Pancreas (tissue), 10 donors: ENCODE measurements at regions not wholly inside any gene's neighbourhood (a gene's known extent, or its start where the extent isn't known, plus 50 kb on each side); places are given as distances from the start of the nearest gene placed in this dataset.

Experiments used
- ATAC-seq, 4 donors: fragments of 200-7000 bp; cut with Tn5 transposase; one replicate each; pipeline versions ENCODE4 v1.8.0 to v1.9.1; 2020; ENCODE audit warnings: mild to moderate bottlenecking in 4 of 4, moderate library complexity in 4 of 4
- DNase-seq, 6 donors: peaks; one replicate each; pipeline ENCODE4 v3.0.0-alpha.2; 2020
- FAIRE-seq: peaks from 2 replicates; lab custom pipeline; 2012; peaks lifted over from hg19 to GRCh38; lab: Jason Lieb, UNC
- H3K27ac ChIP-seq, 4 donors: fragments of 200-600 bp; sonication (generic); 1 replicate in 3 of 4; 2 replicates in 1 of 4; pipeline versions ENCODE4 v1.5.0 to v1.8.0; 2020
- H3K27me3 ChIP-seq, 4 donors: fragments of 200-600 bp; one replicate each; pipeline ENCODE4 v1.8.0; 2021
- H3K36me3 ChIP-seq, 3 donors: fragments of 200-600 bp; sonication (generic) in 1 of 3; one replicate each; pipeline versions ENCODE4 v1.5.0 to v1.8.0; 2020 to 2021
- H3K4me1 ChIP-seq, 3 donors: fragments of 200-600 bp; one replicate each; pipeline ENCODE4 v1.8.0; 2021
- H3K4me3 ChIP-seq, 4 donors: fragments of 200-600 bp; sonication (generic) in 2 of 4; one replicate each; pipeline versions ENCODE4 v1.5.0 to v1.8.0; 2020 to 2021
- H3K9me3 ChIP-seq, 4 donors: fragments of 200-600 bp; one replicate each; pipeline ENCODE4 v1.8.0; 2021
- CTCF ChIP-seq, 4 donors: fragments of 200-600 bp; sonication (generic) in 3 of 4; IDR thresholded peaks; one replicate each; pipeline versions ENCODE4 v1.5.0 to v1.8.0; 2021; ENCODE audit warnings: antibody characterized with exemption in 4 of 4
- WGBS, 2 donors: extraction: QIAGEN DNeasy Blood & Tissue Kit; methylation state at CpG; one replicate each; pipeline ENCODE4 v1.1.7; 2013; 5-methylcytosine and 5-hydroxymethylcytosine counted together
- intact Hi-C, 3 donors: fragments of 100-400 bp; cut with DNase I; formaldehyde crosslinking; loops; one replicate each; pipeline versions ENCODE4 v1.11.1 to v1.14.2; 2022
- donor health status: healthy with polysubstance abuse.
- donor health status: DM: no; HTN: no; CAD: no; lungs with moderate emphysema.
- donor health status: DM: no; HTN: no; CAD: no.
- donor health status: control.
- donor health status: control.
- donor health status: Bipolar disorder and iron deficiency.
- donor health status: DM: yes; HTN: yes; CAD: no.
- donor health status: DM: no; HTN: no; CAD: no.
- donor health status: DM: no; HTN: no; CAD: no.
- donor health status: DM: yes; HTN: yes; CAD: no.

GRCh38 chr16:55257966-55258613, 65.9 kb upstream of the IRX6 start:
- Histone ChIP-seq H3K9me3 (no peaks in the 10 kb centered on the region), H3K27ac (no peak overlapping the region), H3K27me3 (no peaks in the 10 kb centered on the region), H3K4me1 (no peaks in the 10 kb centered on the region), H3K36me3 (no peaks in the 10 kb centered on the region), H3K4me3 (no peak overlapping the region)
- TF ChIP-seq CTCF (IDR thresholded peaks at IDR 0.05), result peak; percentile 68 to 80 (median 74)
- WGBS, 2 donors, result 27 to 32% methylated on average over 9 of the region's 9 CpGs
- FAIRE-seq (no peak), DNase-seq (peak; percentile 39 to 89 (median 76)), ATAC-seq (peak; percentile 92 to 99 (median 97))
- intact Hi-C loops, result no loop called here

GRCh38 chr16:55261301-55261700, 62.7 kb upstream of the IRX6 start:
- H3K36me3 ChIP-seq, result no peaks in the 10 kb centered on the region
- 52 to 56% methylated on average over 3 of the region's 3 CpGs for WGBS, 2 donors
- intact Hi-C loops, result no loop called here
- no peaks in the 10 kb centered on the region for H3K4me1 ChIP-seq
- DNase-seq (no peak), FAIRE-seq (no peak), ATAC-seq (no peak)
- H3K9me3 ChIP-seq, result no peaks in the 10 kb centered on the region
- H3K4me3 ChIP-seq, result no peak overlapping the region
- H3K27ac ChIP-seq, result no peak overlapping the region
- H3K27me3 ChIP-seq, result no peaks in the 10 kb centered on the region
- no peak for TF ChIP-seq CTCF (IDR thresholded peaks at IDR 0.05)

- Histone ChIP-seq H3K9me3 (no peaks in the 10 kb centered on the region), H3K36me3 (no peaks in the 10 kb centered on the region), H3K27ac (no peak overlapping the region), H3K4me1 (no peaks in the 10 kb centered on the region), H3K4me3 (no peak overlapping the region), H3K27me3 (no peaks in the 10 kb centered on the region)
- DNase-seq (no peak), ATAC-seq (no peak), FAIRE-seq (no peak)
- WGBS, 2 donors, result 65 to 70% methylated on average over 10 of the region's 10 CpGs
- intact Hi-C loops, result no loop called here
- TF ChIP-seq CTCF (IDR thresholded peaks at IDR 0.05), result no peak
These were observed 60.4 kb upstream of the IRX6 start for GRCh38 chr16:55263271-55264250.

- no peaks in the 10 kb centered on the region for H3K36me3 ChIP-seq
- ATAC-seq, result peak in 1 of 4 donors; percentile 29
- no peaks in the 10 kb centered on the region for H3K9me3 ChIP-seq
- H3K27me3 ChIP-seq, result no peaks in the 10 kb centered on the region
- no peak for DNase-seq
- H3K4me3 ChIP-seq, result no peak overlapping the region
- TF ChIP-seq CTCF (IDR thresholded peaks at IDR 0.05), result no peak
- 72% methylated on average over 7 of the region's 7 CpGs for WGBS, 2 donors
- no peak overlapping the region for H3K27ac ChIP-seq
- no peak for FAIRE-seq
- no peaks in the 10 kb centered on the region for H3K4me1 ChIP-seq
- intact Hi-C loops, result no loop called here
These were observed 59.1 kb upstream of the IRX6 start for GRCh38 chr16:55264949-55265348.
